GM21515 (cell line): ENCODE measurements at regions not wholly inside any gene's neighbourhood (a gene's known extent, or its start where the extent isn't known, plus 50 kb on each side); places are given as distances from the start of the nearest gene placed in this dataset.
"Not testable (repeated sequence)": the region's sequence is repeated elsewhere in the genome, so short reads cannot be mapped to it uniquely, and the experiment has no call there.

ENCODE experiments used
- ATAC-seq: cut with Tn5 transposase; IDR thresholded peaks from one replicate; pipeline ENCODE4 v1.9.1; 2021; ENCODE audit not compliant: unreplicated experiment

DNA sequence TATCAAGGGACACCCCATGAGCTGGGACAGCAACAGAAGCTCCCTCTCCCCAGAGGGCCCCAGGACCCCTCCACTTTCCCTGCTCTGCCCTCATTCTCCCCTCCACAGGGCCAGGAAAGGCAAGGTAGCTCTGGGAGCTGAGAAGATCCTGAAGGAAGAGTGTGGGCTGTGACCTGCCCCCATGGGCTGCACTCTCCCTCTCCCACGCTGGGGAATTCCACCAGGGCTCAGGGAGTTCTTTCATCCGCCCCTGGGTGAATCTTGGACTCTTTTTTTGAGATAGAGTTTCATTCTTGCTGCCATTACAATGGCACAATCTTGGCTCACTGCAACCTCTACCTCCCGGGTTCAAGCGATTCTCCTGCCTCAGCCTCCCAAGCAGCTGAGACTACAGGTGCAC is 73.8 kb downstream of the C9orf50 start:
- no peak for ATAC-seq

DNA sequence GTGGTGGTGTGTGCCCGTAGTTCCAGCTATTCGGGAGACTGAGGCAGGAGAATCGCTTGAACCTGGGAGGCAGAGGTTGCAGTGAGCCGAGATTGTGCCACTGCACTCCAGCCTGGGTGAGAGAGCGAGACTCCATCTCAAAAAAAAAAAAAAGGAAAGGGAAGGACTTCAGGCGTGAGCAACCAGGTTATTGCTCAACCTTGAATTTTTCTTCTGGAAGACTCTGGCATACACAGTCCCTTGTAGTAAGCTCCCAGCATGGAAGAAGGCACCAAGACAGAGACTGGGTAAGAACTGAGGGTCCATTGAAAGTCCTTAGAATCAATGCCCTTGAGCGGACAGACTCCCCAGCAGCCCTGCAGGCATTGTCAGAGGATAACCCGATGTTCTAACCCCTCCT is 75.0 kb downstream of the C9orf50 start:
- not testable (repeated sequence) for ATAC-seq

DNA sequence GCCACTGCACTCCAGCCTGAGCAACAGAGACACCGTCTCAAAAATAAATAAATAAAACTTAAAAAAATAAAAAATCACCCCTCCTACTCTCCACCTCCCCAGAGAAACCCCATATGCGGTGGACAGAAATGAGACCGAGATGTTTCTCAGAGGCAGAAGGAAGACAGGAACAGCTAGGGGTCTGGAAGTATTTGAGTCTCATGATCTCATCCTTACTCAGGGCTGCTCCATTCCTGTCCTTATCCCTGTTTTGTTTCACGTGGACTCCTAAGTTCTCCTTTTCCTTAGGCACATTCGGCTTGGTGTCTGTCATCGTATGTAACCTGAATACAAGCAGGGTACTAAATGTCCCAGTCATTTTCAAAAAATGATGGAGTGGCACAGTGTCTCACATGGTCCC is 76.1 kb downstream of the C9orf50 start:
- no peak for ATAC-seq

DNA sequence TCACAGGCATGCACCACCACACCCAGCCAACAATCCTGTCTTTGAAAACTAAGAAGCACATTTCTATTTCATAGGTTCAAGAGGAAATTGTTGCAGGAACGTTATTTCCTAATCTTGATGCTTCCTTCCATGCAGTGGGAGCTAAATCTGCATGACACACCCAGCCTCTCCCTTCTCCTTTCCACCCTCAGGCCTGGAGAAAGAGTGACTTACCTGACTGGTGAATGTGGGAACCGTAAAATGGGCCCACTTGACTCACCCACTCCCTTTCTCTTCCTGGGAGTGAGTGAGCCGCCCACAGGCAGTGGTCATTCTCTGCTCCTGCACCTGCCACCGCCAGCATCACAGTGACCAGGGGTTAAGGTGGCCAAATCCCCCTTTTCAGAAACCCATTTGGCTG is 78.2 kb downstream of the C9orf50 start:
- ATAC-seq: no peak

DNA sequence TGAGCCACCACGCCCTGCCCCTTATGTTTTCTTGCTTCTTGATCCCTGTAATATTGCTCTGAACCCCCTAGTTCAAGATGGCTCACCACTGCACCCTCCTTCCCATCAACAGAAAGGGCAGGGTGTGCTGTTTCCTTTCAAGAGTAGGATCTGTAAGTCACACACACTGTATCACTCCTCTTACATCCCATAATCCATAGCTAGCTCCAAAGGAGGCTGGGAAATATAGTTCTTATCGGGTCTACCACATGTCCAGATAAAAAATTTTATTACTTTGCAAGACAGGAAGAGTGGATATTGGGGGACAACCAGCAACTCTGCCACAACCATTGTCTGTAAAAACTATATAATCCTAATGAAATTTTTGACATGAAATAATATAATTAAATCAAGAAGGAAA is 79.6 kb downstream of the C9orf50 start:
- no peak for ATAC-seq

DNA sequence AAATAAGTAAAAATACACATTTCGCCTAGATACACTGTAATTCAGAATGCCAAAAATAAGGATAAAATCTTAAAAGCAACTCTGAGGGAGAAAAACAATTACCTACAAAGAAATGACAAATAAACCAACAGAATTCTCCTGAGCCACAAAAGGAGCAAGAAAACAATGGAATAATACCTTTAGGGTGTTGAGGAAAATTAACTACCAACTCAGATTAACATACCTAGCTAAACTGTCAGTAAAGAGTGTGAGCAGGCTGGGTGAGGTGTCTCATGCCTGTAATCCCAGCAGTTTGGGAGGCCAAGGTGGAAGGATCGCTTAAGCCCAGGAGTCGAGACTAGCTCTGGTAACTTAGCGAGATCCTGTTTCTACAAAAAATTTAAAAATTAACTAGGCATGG is 81.5 kb downstream of the C9orf50 start:
- ATAC-seq: no peak

DNA sequence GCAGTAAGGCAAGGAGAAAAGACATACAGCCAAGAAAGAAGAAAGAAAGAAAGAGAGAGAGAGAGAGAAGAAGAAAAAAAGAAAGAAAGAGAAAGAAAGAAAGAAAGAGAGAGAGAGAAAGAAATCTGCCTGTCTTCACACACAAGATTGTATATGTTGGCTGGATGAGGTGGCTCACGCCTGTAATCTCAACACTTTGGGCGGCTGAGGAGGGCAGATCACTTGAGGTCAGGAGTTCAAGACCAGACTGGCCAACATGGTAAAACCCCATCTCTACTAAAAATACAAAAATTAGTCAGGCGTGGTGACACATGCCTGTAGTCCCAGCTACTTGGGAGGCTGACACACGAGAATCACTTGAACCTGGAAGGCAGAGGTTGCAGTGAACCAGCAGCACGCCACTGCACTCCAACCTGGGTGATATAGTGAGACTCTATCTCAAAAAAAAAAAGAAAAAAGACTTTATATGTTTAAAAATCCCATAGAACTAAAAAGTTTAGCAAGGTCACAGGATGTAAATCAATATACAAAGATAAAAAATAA is 89.0 kb downstream of the C9orf50 start:
- ATAC-seq: not testable (repeated sequence)

DNA sequence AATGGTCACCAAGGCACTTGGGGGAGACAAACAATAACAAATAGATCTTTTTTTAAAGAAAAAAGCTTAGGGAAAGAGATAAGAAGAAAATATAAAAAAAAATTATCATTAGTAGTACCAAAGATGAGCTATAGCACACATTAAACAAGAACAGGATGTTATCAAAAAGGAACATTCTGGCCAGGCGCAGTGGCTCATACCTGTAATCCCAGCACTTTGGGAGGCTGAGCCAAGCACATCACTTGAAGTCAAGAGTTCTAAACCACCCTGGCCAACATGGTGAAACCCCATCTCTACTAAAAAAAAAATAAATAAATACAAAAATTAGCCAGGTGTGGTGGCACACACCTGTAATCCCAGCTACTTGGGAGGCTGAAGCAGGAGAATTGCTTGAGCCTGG is 92.9 kb downstream of the C9orf50 start:
- ATAC-seq: not testable (repeated sequence)

DNA sequence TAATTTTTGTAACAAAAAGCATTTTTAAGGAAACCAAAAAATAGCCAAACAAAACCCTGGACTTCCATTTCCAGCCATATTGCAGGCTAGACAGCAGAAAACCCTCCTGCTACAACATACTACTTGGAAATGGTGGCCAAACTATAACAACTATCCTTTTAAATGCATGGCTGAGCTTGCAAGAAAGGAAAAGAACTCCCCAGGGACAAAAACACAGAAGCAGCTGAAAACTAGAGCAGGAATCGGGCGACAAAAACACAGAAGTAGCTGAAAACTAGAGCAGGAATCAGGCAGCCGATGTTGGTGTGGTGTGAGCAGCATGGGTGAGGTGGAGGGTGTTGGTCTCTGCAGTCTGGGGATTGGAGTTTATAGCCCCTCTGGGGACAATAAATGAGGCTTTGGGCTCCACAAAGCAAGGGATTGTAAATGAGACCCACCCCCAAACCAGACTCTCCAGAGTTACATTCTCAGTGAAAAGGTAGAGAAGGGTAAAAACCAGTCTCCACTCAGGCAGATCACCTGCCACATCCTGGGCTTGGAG is 95.2 kb downstream of the C9orf50 start:
- no peak for ATAC-seq

DNA sequence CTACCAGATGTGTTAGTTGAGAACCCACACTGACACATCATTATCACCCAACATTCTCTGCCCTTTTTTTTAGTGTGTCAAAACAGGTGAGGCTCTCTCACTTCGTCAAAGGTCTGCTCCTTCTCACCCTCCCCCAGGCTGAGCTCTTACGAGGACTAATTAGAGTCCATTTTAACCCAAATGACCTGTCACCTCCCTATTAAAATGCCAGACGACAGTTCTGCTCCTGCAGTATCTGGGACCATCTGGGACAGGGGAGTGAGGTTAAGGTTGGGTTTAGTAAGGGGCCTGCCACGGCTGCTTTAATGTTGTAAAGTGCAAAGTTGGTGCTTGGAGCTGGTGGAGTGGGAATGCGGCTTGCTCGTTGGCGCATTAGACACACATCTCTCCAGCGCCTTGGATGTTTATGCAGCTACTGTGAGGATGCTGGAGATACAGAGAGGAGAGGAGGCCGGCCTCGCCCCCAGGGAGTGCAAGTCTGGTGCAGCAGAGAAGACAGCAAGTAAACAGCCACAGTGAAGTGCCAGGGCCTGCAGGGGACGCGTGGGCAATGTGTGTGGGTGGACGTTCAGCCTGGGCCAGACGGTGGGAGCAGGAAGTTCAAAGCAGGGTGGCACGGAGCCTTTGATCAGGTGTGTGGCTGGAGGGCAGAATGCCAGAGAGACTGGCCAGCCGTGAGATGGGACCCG is 96.2 kb downstream of the C9orf50 start:
- no peak for ATAC-seq

DNA sequence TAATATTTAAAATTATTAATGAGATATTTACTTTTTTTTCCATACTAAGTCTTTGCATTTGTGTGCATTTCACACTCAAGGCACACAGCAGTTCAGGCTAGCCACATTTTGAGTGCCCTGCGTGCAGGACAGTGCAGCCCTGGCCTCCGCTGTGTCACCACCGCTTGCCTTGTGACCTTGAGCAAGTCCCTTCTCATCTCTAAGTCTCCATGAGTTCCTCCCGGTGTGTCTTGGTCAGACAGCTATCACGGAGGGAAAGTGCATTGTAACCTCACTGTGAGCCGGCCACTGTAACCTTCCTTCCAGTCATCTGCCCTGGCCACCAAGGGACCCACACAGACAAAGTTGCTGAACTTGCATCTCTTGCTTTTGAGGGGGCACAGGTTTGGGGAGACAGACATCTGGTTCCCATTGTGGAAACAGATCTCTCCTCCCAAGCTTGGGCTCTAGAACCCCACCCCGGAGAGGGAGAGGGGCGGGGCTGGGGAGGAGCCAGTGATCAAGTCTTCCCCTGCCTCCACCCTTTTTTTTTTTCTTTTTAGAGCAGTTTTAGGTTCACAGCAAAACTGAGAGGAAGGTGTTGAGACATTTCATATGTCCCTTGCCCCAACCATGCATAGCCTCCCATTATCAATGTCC is 96.8 kb downstream of the C9orf50 start:
- no peak for ATAC-seq

DNA sequence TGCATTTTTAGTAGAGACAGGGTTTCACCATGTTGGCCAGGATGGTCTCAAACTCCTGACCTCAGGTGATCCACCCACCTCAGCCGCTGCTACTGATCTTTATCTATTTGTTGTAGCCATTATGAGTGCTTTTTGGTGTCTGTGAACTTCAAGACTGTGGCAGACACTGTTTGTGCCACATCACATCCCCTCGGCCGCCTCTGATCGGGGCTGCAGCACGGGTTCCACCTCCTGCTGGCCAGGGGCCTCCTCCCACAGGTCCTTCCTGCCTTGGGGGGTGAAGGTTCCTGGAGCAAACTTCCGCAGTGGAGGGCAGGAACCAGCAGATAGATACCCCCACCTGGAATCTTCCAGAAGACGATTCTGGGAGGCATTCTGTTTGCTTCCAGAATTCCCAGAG is 98.5 kb downstream of the C9orf50 start:
- no peak for ATAC-seq

DNA sequence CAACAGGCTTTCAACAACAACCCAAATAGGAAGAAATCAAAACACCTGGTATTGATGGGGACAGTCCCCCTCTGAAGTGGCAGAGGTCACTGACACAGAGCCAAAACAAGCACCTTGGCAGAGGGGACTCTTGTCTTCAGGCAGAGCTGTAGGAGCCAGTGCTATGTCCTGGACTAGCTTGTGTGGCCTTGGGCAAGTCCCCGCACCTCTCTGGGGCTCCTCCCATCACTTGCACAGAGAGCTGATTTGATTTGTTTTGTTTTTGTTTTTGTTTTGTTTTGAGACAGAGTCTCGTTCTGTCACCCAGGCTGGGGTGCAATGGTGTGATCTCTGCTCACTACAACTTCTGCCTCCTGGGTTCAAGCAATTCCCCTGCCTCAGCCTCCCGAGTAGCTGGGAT is 100.8 kb downstream of the C9orf50 start:
- ATAC-seq: no peak

DNA sequence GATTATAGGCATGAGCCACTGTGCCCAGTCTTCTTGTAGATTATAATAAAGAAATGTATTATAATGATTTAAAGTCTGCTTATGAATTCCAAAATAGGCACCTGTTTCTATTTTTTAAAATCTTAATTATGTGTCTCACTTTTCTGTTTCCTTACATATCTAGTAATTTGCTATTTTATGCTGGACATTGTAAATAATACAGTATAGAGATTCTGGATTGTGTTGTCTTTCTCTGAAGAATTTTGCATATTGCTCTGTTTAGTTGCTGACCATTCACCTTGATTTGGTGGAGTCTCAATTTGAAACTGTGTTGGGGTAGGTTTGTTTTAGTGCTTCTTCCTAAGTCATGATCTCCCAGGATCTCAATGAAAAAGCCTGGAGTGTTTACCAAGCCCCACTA is 102.8 kb downstream of the C9orf50 start:
- ATAC-seq: no peak

DNA sequence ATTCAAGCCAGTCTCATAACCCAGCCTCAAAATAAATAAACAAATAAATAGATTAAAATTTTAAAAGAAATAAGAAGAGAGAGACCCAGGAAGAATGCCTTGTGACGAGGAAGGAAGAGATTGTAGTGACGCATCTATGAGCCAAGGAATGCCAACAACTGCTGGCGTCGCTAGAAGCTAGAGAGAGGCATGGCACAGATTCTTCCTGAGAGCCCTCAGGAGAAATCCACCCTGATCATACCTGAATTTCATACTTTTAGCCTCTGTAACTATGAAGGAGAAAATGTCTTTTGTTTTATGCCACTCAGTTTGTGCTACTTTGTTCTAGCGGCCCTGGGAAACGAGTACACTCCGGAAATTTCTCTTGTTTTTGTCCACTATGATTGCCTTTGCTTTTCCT is 103.9 kb downstream of the C9orf50 start:
- no peak for ATAC-seq

DNA sequence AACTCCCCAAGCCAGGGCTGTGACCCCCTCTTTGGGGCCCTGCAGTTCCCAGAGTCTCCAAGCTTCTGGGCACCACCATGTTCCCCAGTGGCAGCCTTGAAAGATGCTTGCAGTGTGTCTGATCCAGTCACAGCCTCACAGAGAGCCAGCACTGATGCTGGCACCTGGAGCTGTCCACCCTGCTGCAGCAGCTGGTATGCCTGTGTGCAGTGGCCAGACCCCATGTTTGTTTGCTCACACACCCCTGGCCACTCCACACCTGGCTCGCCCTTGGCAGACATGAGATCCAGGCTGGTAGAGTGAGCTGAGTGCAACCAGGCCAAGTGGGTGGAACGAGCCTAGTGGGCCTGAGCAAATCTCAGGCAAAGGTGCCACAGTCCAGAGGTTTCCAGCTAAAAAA is 106.0 kb downstream of the C9orf50 start:
- no peak for ATAC-seq

DNA sequence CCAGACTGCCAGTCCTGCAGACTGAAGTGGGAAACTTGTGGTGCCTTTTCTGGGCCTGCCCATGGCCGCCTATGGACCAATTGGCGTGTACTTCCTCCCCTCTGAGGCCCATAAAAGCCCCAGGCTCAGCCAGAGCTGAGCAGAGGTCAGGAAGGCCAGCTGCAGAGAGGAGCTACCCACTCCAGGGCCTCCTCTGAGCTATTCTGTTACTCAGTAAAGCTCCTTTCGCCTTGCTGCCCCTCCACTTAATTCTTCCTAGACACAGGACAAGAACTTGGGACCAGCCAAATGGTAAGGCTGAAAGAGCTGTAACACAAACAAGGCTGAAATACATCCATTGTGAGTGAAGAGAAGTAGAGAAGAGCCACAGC is 106.4 kb downstream of the C9orf50 start:
- ATAC-seq: no peak

DNA sequence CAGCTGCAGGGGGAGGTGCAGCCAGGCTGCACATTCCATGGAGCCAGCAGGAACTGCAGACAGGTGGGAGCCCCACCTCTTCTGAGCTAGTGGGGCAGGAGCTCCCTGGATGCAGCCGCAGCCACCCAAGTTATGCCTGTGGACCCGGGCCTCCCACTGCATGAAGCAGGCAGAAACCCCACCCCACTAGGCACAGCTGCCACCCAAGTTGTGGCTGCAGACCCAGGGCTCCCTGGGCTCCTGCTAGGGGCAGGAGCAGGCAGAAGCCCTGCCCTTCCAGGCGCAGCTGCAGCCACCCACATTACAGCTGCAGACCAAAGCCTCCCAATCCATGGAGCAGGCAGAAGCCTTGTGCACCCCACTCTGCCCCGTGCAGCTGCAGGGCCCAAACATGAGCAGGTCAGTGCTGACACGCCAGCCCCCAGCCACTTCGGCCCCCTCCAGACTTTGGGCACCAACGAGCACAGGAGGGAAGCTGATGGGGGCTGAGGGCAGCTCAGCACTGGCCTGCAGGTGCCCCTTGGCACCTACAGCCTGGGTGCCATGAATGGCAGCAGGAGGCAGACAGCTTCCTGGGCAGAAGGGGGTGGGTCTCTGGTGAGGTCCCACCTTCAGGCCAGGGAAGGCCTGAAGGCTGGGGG is 106.9 kb downstream of the C9orf50 start:
- no peak for ATAC-seq

DNA sequence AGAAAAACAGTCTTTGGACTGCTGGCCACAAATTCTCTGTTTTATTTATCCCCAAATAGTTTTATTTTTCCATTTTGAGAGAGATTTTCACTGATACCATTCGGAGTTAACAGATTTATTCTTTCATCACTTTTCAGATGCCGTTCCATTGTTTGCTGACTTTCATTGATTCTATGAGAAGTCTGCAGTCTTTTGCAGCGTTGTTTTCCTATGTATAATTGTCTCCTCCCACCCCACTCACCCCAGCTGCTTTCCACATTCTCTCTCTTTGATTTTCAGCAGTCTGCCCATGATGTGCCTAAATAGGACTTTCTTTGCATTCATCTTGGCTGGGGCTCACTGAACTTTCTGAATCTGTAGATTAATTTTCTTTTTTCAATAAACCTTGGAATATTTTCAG is 107.6 kb downstream of the C9orf50 start:
- ATAC-seq: no peak

DNA sequence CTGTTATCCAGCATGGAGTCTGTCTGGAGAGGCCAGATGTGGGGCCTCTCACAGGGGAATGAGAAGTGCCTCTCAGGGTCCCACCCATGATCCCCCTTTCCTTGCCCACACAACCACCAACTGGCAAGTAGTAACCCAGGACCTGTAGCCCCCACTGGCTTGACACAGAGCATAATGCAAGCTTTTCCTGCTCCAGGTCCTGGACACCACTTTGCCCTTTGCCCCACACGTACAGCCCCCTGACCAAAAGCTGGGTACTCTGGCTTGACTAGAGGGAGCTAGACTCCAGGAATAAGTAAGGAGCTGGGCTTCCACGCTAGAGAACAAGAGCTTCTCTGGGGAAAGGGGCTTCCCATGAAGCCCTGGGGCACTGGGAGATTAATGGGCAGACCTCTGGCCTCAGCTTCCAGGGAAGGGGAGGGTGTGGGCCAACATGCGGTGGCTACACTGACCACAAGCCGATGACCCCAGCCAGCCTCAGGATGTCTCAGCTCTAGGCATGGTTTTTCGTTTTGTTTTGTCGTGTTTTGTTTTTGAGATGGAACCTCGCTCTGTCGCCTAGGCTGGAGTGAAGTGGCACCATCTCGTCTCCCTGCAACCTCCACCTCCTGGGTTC is 109.5 kb downstream of the C9orf50 start:
- no peak for ATAC-seq

DNA sequence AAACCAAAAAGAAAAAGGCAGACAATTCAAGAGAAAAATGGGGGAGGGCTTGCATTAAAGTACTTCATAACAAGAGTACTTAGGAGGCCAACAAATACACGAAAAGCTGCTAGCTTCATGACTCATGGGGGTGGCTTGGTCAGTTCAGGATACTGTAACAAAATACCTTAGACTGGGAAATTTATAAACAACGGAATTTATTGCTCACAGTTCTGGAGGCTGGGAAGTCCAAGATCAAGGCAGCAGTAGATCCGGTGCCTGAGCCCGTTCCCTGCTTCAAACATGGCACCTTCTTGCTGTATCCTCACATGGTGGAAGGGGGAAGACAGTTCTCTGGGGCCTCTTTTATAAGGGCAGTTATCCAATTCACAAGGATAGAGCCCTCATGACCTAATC is 111.4 kb downstream of the C9orf50 start:
- ATAC-seq: no peak

DNA sequence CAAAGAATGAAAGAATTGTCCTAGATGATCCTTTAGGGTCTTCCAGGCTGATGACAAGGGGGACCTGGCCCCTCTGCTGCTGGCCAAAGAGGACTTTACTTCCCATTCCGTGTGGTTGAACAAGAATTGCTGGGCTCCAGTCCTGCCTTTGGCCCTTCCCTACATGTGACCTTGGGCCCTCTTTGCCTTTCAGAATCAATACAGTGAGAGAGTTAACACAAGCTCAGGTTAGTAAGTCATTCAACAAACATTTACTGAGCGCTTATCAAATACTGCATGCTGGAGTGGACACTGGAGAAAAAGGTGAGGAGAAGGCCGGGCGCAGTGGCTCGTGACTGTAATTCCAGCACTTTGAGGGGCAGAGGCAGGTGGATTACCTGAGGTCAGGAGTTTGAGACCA is 113.1 kb downstream of the C9orf50 start:
- no peak for ATAC-seq
